ENCODE measurements at regions not wholly inside any gene's neighbourhood (a gene's known extent, or its start where the extent isn't known, plus 50 kb on each side); places are given as distances from the start of the nearest gene placed in this dataset.

GRCh38 chr13:86945584-86945983 is 725.6 kb upstream of the SLITRK5 start:
- Histone ChIP-seq H3K27me3 (no peaks in the 10 kb centered on the region), H3K36me3 (no peaks in the 10 kb centered on the region), H3K27ac (no peak overlapping the region), H3K9me3 (peaks cover 0 to 8% (median 0%) of the 10 kb centered on the region in 11 donors), H3K4me3 (no peak overlapping the region), H3K4me1 (no peaks in the 10 kb centered on the region)
- no peak for ATAC-seq
- TF ChIP-seq, protein P1, sequence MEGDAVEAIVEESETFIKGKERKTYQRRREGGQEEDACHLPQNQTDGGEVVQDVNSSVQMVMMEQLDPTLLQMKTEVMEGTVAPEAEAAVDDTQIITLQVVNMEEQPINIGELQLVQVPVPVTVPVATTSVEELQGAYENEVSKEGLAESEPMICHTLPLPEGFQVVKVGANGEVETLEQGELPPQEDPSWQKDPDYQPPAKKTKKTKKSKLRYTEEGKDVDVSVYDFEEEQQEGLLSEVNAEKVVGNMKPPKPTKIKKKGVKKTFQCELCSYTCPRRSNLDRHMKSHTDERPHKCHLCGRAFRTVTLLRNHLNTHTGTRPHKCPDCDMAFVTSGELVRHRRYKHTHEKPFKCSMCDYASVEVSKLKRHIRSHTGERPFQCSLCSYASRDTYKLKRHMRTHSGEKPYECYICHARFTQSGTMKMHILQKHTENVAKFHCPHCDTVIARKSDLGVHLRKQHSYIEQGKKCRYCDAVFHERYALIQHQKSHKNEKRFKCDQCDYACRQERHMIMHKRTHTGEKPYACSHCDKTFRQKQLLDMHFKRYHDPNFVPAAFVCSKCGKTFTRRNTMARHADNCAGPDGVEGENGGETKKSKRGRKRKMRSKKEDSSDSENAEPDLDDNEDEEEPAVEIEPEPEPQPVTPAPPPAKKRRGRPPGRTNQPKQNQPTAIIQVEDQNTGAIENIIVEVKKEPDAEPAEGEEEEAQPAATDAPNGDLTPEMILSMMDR (IDR thresholded peaks at IDR 0.05): no peak
- DNase-seq: no peak
- WGBS, 2 donors: 83 to 90% methylated on average over 2 of the region's 2 CpGs
- intact Hi-C loops (cut with DNase I): no loop called here

- no peak for ATAC-seq
- no peaks in the 10 kb centered on the region for H3K4me1 ChIP-seq
- 73 to 78% methylated on average over 2 of the region's 2 CpGs for WGBS, 2 donors
Measured at GRCh38 chr13:86946734-86947133, 724.4 kb upstream of the SLITRK5 start.

GRCh38 chr13:86954341-86954740 is 716.8 kb upstream of the SLITRK5 start:
- Histone ChIP-seq H3K27ac (no peak overlapping the region), H3K4me1 (no peaks in the 10 kb centered on the region), H3K4me3 (no peak overlapping the region), H3K9me3 (peaks cover 0 to 25% (median 0%) of the 10 kb centered on the region in 11 donors), H3K27me3 (no peaks in the 10 kb centered on the region), H3K36me3 (no peaks in the 10 kb centered on the region)
- no peak for DNase-seq
- ATAC-seq: no peak
- 81 to 86% methylated on average over 1 of the region's 1 CpG for WGBS, 2 donors
- intact Hi-C loops (cut with DNase I): no loop called here
- TF ChIP-seq, protein P1 (IDR thresholded peaks at IDR 0.05): no peak

More at GRCh38 chr13:86946734-86947133, 724.4 kb upstream of the SLITRK5 start:
- Histone ChIP-seq H3K9me3 (peaks cover 0 to 8% (median 0%) of the 10 kb centered on the region in 11 donors), H3K27me3 (no peaks in the 10 kb centered on the region), H3K27ac (no peak overlapping the region), H3K36me3 (no peaks in the 10 kb centered on the region), H3K4me3 (no peak overlapping the region)
- DNase-seq: no peak
- TF ChIP-seq, protein P1 (IDR thresholded peaks at IDR 0.05): no peak
- intact Hi-C loops (cut with DNase I): no loop called here

DNA sequence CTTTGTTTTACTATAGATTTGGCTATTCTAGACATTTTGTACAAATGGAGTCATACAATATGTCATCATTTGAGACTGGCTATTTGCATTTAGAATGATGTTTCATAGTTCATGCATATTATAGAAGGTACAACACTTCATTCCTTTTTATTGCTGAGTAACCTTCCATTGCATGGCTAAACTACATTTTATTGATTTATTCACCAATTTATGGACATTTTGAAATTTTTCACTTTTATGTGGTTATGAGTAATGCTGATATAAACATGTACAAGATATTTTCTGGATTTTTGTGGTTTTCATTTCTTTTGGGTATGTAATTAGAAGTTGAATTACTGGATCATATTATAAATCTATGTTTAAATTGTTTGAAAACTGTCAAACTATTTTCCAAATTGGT is 710.3 kb upstream of the SLITRK5 start:
- Histone ChIP-seq H3K4me1 (no peaks in the 10 kb centered on the region), H3K27me3 (no peaks in the 10 kb centered on the region), H3K27ac (no peak overlapping the region), H3K9me3 (peaks cover 0 to 10% (median 0%) of the 10 kb centered on the region in 11 donors), H3K4me3 (no peak overlapping the region), H3K36me3 (no peaks in the 10 kb centered on the region)
- intact Hi-C loops (cut with DNase I): no loop called here
- DNase-seq (no peak), ATAC-seq (no peak)
- TF ChIP-seq, protein P1 (IDR thresholded peaks at IDR 0.05): no peak
